ENCODE measurements at regions not wholly inside any gene's neighbourhood (a gene's known extent, or its start where the extent isn't known, plus 50 kb on each side); places are given as distances from the start of the nearest gene placed in this dataset.
"Not testable (repeated sequence)": the region's sequence is repeated elsewhere in the genome, so short reads cannot be mapped to it uniquely, and the experiment has no call there.

DNA sequence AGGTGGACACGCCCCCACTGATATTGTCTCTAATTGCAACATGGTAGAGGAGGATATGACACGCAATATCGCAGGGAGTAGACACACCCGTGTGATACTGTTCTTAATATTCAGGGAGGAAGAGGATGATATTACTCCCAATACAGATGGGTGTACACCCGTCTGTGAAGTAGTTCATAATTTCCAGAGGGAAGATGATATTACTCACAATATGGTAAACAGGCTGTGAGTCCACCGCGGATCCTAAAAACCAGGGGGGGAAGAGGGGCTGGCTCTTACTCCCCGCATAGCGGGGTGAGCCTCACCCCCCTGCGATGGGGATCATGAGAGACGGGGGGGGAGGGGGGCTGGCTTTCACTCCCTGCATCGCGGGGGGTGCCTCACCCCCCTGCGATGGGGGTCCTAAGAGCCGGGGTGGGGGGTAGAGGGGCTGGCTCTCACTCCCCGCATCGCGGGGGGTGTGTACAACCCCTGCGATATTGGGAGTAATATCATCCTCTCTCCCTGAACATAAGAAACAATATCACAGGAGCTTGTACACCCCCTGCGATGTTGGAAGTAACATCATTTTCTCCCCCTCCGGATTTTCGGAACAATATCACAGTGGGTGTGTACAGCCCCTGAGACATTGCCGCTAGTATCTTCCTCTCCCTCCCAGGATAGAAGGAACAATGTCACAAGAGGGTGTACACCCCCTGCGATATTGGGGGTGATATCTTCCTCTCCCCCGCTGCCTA lies 52.2 kb upstream of the FRG2C start:
- DNase-seq, result not testable (repeated sequence)

Measured in NCI-H2029 (cell line).